ENCODE measurements at regions not wholly inside any gene's neighbourhood (a gene's known extent, or its start where the extent isn't known, plus 50 kb on each side); places are given as distances from the start of the nearest gene placed in this dataset.

DNA sequence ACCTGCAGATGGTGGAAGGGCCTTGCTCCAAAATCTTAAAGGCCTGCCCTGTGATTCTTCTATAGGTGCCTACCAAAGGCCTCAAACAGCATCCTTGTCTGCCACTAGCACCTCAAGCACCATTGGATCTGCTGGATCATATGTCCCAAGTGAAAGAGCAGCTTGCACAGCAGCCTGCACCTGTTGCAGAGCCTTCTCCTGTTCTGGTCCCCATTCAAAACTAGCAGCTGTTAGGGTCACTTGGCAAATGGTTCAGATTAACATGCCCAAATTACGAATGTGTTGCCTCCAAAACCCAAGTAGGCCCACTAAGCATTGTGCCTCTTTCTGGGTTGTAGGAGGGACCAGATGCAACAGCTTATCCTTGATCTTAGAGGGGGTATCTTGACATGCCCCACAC lies 99.6 kb upstream of the F13A1 start:
- no peak overlapping the region for H3K4me3 ChIP-seq
- no peaks in the 10 kb centered on the region for H3K36me3 ChIP-seq
- no peak for ATAC-seq (ENCODE audit: insufficient number of reproducible peaks, low FRiP score, low read depth)
- H3K9me3 ChIP-seq, result peaks cover 8% of the 10 kb centered on the region
- DNase-seq (ENCODE audit: low spot score), result no peak
- TF ChIP-seq, protein P1, sequence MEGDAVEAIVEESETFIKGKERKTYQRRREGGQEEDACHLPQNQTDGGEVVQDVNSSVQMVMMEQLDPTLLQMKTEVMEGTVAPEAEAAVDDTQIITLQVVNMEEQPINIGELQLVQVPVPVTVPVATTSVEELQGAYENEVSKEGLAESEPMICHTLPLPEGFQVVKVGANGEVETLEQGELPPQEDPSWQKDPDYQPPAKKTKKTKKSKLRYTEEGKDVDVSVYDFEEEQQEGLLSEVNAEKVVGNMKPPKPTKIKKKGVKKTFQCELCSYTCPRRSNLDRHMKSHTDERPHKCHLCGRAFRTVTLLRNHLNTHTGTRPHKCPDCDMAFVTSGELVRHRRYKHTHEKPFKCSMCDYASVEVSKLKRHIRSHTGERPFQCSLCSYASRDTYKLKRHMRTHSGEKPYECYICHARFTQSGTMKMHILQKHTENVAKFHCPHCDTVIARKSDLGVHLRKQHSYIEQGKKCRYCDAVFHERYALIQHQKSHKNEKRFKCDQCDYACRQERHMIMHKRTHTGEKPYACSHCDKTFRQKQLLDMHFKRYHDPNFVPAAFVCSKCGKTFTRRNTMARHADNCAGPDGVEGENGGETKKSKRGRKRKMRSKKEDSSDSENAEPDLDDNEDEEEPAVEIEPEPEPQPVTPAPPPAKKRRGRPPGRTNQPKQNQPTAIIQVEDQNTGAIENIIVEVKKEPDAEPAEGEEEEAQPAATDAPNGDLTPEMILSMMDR (IDR thresholded peaks at IDR 0.05), result no peak
- no peaks in the 10 kb centered on the region for H3K27me3 ChIP-seq (replicated peaks; ENCODE audit: insufficient read depth)
- H3K27ac ChIP-seq, result no peak overlapping the region
- no peaks in the 10 kb centered on the region for H3K4me1 ChIP-seq (ENCODE audit: control insufficient read depth in 1 of 2, low read depth in 2 of 2)

DNA sequence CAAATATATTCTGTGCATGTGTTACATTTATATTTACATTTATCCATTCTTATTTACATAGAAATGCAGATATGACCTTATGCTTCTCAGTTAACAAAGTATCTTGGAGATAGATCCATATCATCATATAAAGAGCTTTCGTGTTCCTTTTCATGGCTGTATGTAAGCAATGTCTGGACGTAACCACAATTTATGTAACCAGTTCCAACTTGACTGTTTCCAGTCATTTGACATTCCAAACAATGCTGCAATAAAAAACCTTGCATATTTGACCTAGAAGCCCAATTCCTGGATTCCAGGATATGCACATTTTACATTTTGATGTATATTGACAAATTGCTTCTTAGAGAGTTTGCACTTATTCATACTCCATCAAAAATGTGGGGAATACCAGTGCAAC lies 113.7 kb upstream of the F13A1 start:
- Histone ChIP-seq H3K27me3 (replicated peaks; ENCODE audit: insufficient read depth) (no peaks in the 10 kb centered on the region), H3K27ac (no peak overlapping the region), H3K9me3 (no peaks in the 10 kb centered on the region), H3K4me3 (no peak overlapping the region), H3K4me1 (ENCODE audit: control insufficient read depth in 1 of 2, low read depth in 2 of 2) (no peaks in the 10 kb centered on the region), H3K36me3 (no peaks in the 10 kb centered on the region)
- ATAC-seq (ENCODE audit: insufficient number of reproducible peaks, low FRiP score, low read depth), result no peak
- TF ChIP-seq, protein P1 (IDR thresholded peaks at IDR 0.05), result no peak
- DNase-seq (ENCODE audit: low spot score), result no peak

DNA sequence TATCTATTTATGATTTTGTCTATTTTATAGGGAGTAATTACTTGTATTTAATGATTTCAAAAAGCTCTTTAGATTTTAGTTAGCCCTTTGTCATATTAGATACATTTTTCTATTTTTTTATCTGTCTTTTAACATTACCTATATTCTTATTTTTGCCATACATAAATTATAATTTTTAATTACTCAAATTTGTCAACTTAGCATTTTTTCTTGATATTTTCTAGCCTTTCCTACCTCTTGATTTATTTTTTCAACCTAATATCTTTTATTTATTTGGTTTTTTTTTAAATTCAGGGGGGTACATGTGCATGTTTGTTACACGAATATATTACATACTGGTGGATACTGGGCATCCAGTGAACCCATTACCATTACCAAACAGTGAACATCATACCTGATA lies 114.3 kb upstream of the F13A1 start:
- Histone ChIP-seq H3K4me3 (no peak overlapping the region), H3K36me3 (no peaks in the 10 kb centered on the region), H3K27ac (no peak overlapping the region), H3K9me3 (no peaks in the 10 kb centered on the region), H3K4me1 (ENCODE audit: control insufficient read depth in 1 of 2, low read depth in 2 of 2) (no peaks in the 10 kb centered on the region), H3K27me3 (replicated peaks; ENCODE audit: insufficient read depth) (no peaks in the 10 kb centered on the region)
- TF ChIP-seq, protein P1 (IDR thresholded peaks at IDR 0.05), result no peak
- ATAC-seq (ENCODE audit: insufficient number of reproducible peaks, low FRiP score, low read depth), result no peak
- DNase-seq (ENCODE audit: low spot score), result no peak

DNA sequence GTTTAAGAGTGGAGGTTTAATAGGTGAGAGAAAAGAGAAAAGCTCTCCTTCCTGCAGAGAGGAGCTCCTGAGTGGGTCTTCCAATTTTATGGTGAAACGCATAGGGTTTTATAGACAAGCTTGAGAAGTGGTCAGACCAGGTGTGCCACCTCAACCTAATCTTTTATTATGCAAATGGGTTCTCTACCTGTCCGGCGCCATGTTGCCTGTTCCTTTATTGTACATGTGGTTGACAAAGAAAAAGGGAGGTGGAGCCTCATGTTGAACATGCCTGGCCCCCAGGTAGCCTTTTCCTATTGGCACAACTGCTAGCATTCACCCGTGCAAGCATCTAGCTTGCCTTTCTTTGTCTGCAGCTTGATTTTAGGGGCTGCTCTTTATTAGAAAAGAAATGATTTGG lies 115.9 kb upstream of the F13A1 start:
- ATAC-seq (ENCODE audit: insufficient number of reproducible peaks, low FRiP score, low read depth) (no peak), DNase-seq (ENCODE audit: low spot score) (no peak)
- Histone ChIP-seq H3K27me3 (replicated peaks; ENCODE audit: insufficient read depth) (no peaks in the 10 kb centered on the region), H3K9me3 (no peaks in the 10 kb centered on the region), H3K4me3 (no peak overlapping the region), H3K4me1 (ENCODE audit: control insufficient read depth in 1 of 2, low read depth in 2 of 2) (no peaks in the 10 kb centered on the region), H3K27ac (no peak overlapping the region), H3K36me3 (no peaks in the 10 kb centered on the region)
- TF ChIP-seq, protein P1 (IDR thresholded peaks at IDR 0.05), result no peak

DNA sequence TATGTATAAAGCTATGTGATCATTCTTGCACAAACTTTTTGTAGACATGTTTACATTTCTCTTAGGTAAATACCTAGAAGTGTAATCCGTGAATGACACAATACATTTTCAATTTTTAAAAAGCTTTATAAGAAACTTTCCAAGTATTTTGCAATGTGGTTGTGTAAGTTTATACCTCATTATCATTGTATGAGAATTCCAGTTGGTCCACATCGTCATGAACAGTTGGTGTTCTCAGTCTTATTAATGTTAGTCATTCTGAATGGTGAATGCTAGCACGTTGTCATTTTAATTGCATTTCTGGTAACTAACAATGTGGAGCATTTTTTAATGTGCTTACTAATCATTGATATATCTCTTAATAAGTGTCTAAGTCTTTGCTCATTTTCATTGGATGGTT lies 116.5 kb upstream of the F13A1 start:
- no peak for DNase-seq (ENCODE audit: low spot score)

More for the DNA sequence above, 116.5 kb upstream of the F13A1 start:
- no peaks in the 10 kb centered on the region for H3K4me1 ChIP-seq (ENCODE audit: control insufficient read depth in 1 of 2, low read depth in 2 of 2)
- TF ChIP-seq, protein P1 (IDR thresholded peaks at IDR 0.05), result no peak
- H3K27me3 ChIP-seq (replicated peaks; ENCODE audit: insufficient read depth), result no peaks in the 10 kb centered on the region
- H3K9me3 ChIP-seq, result no peaks in the 10 kb centered on the region
- H3K36me3 ChIP-seq, result no peaks in the 10 kb centered on the region
- H3K4me3 ChIP-seq, result no peak overlapping the region
- H3K27ac ChIP-seq, result no peak overlapping the region
- no peak for ATAC-seq (ENCODE audit: insufficient number of reproducible peaks, low FRiP score, low read depth)

Data from thoracic aorta (tissue), 2 donors.